ENCODE measurements at regions not wholly inside any gene's neighbourhood (a gene's known extent, or its start where the extent isn't known, plus 50 kb on each side); places are given as distances from the start of the nearest gene placed in this dataset.

GRCh38 chr1:73604211-73604610 lies 593.8 kb downstream of the LRRIQ3 start:
- intact Hi-C loops (cut with micrococcal nuclease): no loop called here
- Mint-ChIP-seq H3K36me3 (ENCODE audit: low read depth) (no peaks in the 10 kb centered on the region), H3K4me1 (ENCODE audit: low read depth) (no peaks in the 10 kb centered on the region), H3K27me3 (ENCODE audit: insufficient read depth) (no peaks in the 10 kb centered on the region), H3K27ac (no peak overlapping the region), H3K4me3 (no peak overlapping the region), H3K9me3 (no peaks in the 10 kb centered on the region)
- DNase-seq (ENCODE audit: low spot score): no peak

- Mint-ChIP-seq H3K9me3 (peaks cover 13% of the 10 kb centered on the region), H3K36me3 (ENCODE audit: low read depth) (no peaks in the 10 kb centered on the region), H3K4me3 (no peak overlapping the region), H3K27me3 (ENCODE audit: insufficient read depth) (no peaks in the 10 kb centered on the region), H3K4me1 (ENCODE audit: low read depth) (no peaks in the 10 kb centered on the region), H3K27ac (no peak overlapping the region)
- intact Hi-C loops (cut with micrococcal nuclease): no loop called here
- no peak for DNase-seq (ENCODE audit: low spot score)
Measured at GRCh38 chr1:73593804-73594203, 604.2 kb downstream of the LRRIQ3 start.

- Mint-ChIP-seq H3K9me3 (peaks cover 12% of the 10 kb centered on the region), H3K27ac (no peak overlapping the region), H3K36me3 (ENCODE audit: low read depth) (no peaks in the 10 kb centered on the region), H3K4me1 (ENCODE audit: low read depth) (no peaks in the 10 kb centered on the region), H3K4me3 (no peak overlapping the region), H3K27me3 (ENCODE audit: insufficient read depth) (peaks cover 2% of the 10 kb centered on the region)
- no peak for DNase-seq (ENCODE audit: low spot score)
- intact Hi-C loops (cut with micrococcal nuclease): no loop called here
Measured at GRCh38 chr1:73593364-73593763, 604.6 kb downstream of the LRRIQ3 start.

- Mint-ChIP-seq H3K9me3 (peaks cover 7% of the 10 kb centered on the region), H3K27me3 (ENCODE audit: insufficient read depth) (peaks cover 2% of the 10 kb centered on the region), H3K4me3 (no peak overlapping the region), H3K36me3 (ENCODE audit: low read depth) (no peaks in the 10 kb centered on the region), H3K27ac (no peak overlapping the region), H3K4me1 (ENCODE audit: low read depth) (no peaks in the 10 kb centered on the region)
- no peak for DNase-seq (ENCODE audit: low spot score)
- intact Hi-C loops (cut with micrococcal nuclease): no loop called here
Measured at GRCh38 chr1:73587080-73587479, 610.9 kb downstream of the LRRIQ3 start.

GRCh38 chr1:73577206-73577605 lies 620.8 kb downstream of the LRRIQ3 start:
- intact Hi-C loops (cut with micrococcal nuclease): no loop called here
- Mint-ChIP-seq H3K36me3 (ENCODE audit: low read depth) (no peaks in the 10 kb centered on the region), H3K9me3 (peaks cover 7% of the 10 kb centered on the region), H3K4me3 (no peak overlapping the region), H3K27ac (no peak overlapping the region), H3K27me3 (ENCODE audit: insufficient read depth) (no peaks in the 10 kb centered on the region), H3K4me1 (ENCODE audit: low read depth) (no peaks in the 10 kb centered on the region)
- DNase-seq (ENCODE audit: low spot score): no peak

GRCh38 chr1:73576083-73576482 lies 621.9 kb downstream of the LRRIQ3 start:
- intact Hi-C loops (cut with micrococcal nuclease): no loop called here
- Mint-ChIP-seq H3K27ac (no peak overlapping the region), H3K36me3 (ENCODE audit: low read depth) (no peaks in the 10 kb centered on the region), H3K4me1 (ENCODE audit: low read depth) (no peaks in the 10 kb centered on the region), H3K9me3 (peaks cover 7% of the 10 kb centered on the region), H3K4me3 (no peak overlapping the region), H3K27me3 (ENCODE audit: insufficient read depth) (no peaks in the 10 kb centered on the region)
- no peak for DNase-seq (ENCODE audit: low spot score)

GRCh38 chr1:73564294-73564693 lies 633.7 kb downstream of the LRRIQ3 start:
- Mint-ChIP-seq H3K4me1 (ENCODE audit: low read depth) (no peaks in the 10 kb centered on the region), H3K27ac (no peak overlapping the region), H3K36me3 (ENCODE audit: low read depth) (no peaks in the 10 kb centered on the region), H3K9me3 (peaks cover 13% of the 10 kb centered on the region), H3K27me3 (ENCODE audit: insufficient read depth) (no peaks in the 10 kb centered on the region), H3K4me3 (no peak overlapping the region)
- DNase-seq (ENCODE audit: low spot score): no peak
- intact Hi-C loops (cut with micrococcal nuclease): no loop called here

GRCh38 chr1:73556270-73556669 lies 641.7 kb downstream of the LRRIQ3 start:
- H3K4me1 Mint-ChIP-seq (ENCODE audit: low read depth): no peaks in the 10 kb centered on the region
- H3K9me3 Mint-ChIP-seq: peaks cover 21% of the 10 kb centered on the region
- intact Hi-C loops (cut with micrococcal nuclease): no loop called here
- no peaks in the 10 kb centered on the region for H3K36me3 Mint-ChIP-seq (ENCODE audit: low read depth)
- H3K27me3 Mint-ChIP-seq (ENCODE audit: insufficient read depth): no peaks in the 10 kb centered on the region
- H3K27ac Mint-ChIP-seq: no peak overlapping the region
- no peak overlapping the region for H3K4me3 Mint-ChIP-seq
- no peak for DNase-seq (ENCODE audit: low spot score)

- Mint-ChIP-seq H3K9me3 (peaks cover 15% of the 10 kb centered on the region), H3K36me3 (ENCODE audit: low read depth) (no peaks in the 10 kb centered on the region), H3K4me1 (ENCODE audit: low read depth) (no peaks in the 10 kb centered on the region), H3K4me3 (no peak overlapping the region), H3K27ac (no peak overlapping the region), H3K27me3 (ENCODE audit: insufficient read depth) (no peaks in the 10 kb centered on the region)
- intact Hi-C loops (cut with micrococcal nuclease): no loop called here
- no peak for DNase-seq (ENCODE audit: low spot score)
Measured at GRCh38 chr1:73537400-73537799, 660.6 kb downstream of the LRRIQ3 start.

- H3K36me3 Mint-ChIP-seq (ENCODE audit: low read depth): no peaks in the 10 kb centered on the region
- H3K27me3 Mint-ChIP-seq (ENCODE audit: insufficient read depth): no peaks in the 10 kb centered on the region
- no peak overlapping the region for H3K27ac Mint-ChIP-seq
- intact Hi-C loops (cut with micrococcal nuclease): no loop called here
- DNase-seq (ENCODE audit: low spot score): no peak
- H3K9me3 Mint-ChIP-seq: no peaks in the 10 kb centered on the region
- no peaks in the 10 kb centered on the region for H3K4me1 Mint-ChIP-seq (ENCODE audit: low read depth)
- H3K4me3 Mint-ChIP-seq: no peak overlapping the region
Measured at GRCh38 chr1:73517603-73518191, 680.3 kb downstream of the LRRIQ3 start.

GRCh38 chr1:73516451-73516850 lies 681.5 kb downstream of the LRRIQ3 start:
- intact Hi-C loops (cut with micrococcal nuclease): no loop called here
- DNase-seq (ENCODE audit: low spot score): no peak
- Mint-ChIP-seq H3K27me3 (ENCODE audit: insufficient read depth) (no peaks in the 10 kb centered on the region), H3K36me3 (ENCODE audit: low read depth) (no peaks in the 10 kb centered on the region), H3K9me3 (no peaks in the 10 kb centered on the region), H3K27ac (no peak overlapping the region), H3K4me1 (ENCODE audit: low read depth) (no peaks in the 10 kb centered on the region), H3K4me3 (no peak overlapping the region)

GRCh38 chr1:73511038-73511437 lies 686.9 kb downstream of the LRRIQ3 start:
- intact Hi-C loops (cut with micrococcal nuclease): no loop called here
- H3K4me1 Mint-ChIP-seq (ENCODE audit: low read depth): no peaks in the 10 kb centered on the region

GRCh38 chr1:73500154-73500553 lies 697.8 kb downstream of the LRRIQ3 start:
- intact Hi-C loops (cut with micrococcal nuclease): no loop called here
- no peak overlapping the region for H3K4me3 Mint-ChIP-seq
- H3K27me3 Mint-ChIP-seq (ENCODE audit: insufficient read depth): no peaks in the 10 kb centered on the region

More at GRCh38 chr1:73511038-73511437, 686.9 kb downstream of the LRRIQ3 start:
- H3K9me3 Mint-ChIP-seq: no peaks in the 10 kb centered on the region
- no peak for DNase-seq (ENCODE audit: low spot score)
- no peak overlapping the region for H3K4me3 Mint-ChIP-seq
- H3K27ac Mint-ChIP-seq: no peak overlapping the region
- H3K36me3 Mint-ChIP-seq (ENCODE audit: low read depth): no peaks in the 10 kb centered on the region
- H3K27me3 Mint-ChIP-seq (ENCODE audit: insufficient read depth): no peaks in the 10 kb centered on the region

GRCh38 chr1:73499671-73500070 lies 698.3 kb downstream of the LRRIQ3 start:
- Mint-ChIP-seq H3K36me3 (ENCODE audit: low read depth) (no peaks in the 10 kb centered on the region), H3K9me3 (peaks cover 4% of the 10 kb centered on the region), H3K4me1 (ENCODE audit: low read depth) (no peaks in the 10 kb centered on the region), H3K27ac (no peak overlapping the region), H3K27me3 (ENCODE audit: insufficient read depth) (no peaks in the 10 kb centered on the region), H3K4me3 (no peak overlapping the region)
- no peak for DNase-seq (ENCODE audit: low spot score)
- intact Hi-C loops (cut with micrococcal nuclease): no loop called here

More at GRCh38 chr1:73500154-73500553, 697.8 kb downstream of the LRRIQ3 start:
- H3K9me3 Mint-ChIP-seq: peaks cover 4% of the 10 kb centered on the region
- H3K4me1 Mint-ChIP-seq (ENCODE audit: low read depth): no peaks in the 10 kb centered on the region
- DNase-seq (ENCODE audit: low spot score): no peak
- H3K36me3 Mint-ChIP-seq (ENCODE audit: low read depth): no peaks in the 10 kb centered on the region
- H3K27ac Mint-ChIP-seq: no peak overlapping the region

Measured in activated T-helper 1 cell treated with anti-CD3 and anti-CD28 coated beads, Interleukin-12 subunit alpha, Interleukin-12 subunit beta, Interleukin-2, Interleukin-4 antibody, amounts not matched to agents 30 ng/mL and 10 ng/mL and 1 ng/mL, durations not matched to agents 14 hours and 24 hours and 36 hours (primary cell).